HCT116 (cell line): ENCODE measurements at regions not wholly inside any gene's neighbourhood (a gene's known extent, or its start where the extent isn't known, plus 50 kb on each side); places are given as distances from the start of the nearest gene placed in this dataset.

ENCODE experiments used
- ATAC-seq: fragments of 200-7000 bp; cut with Tn5 transposase; 2 replicates; pipeline ENCODE4 v1.9.1; 2020; ENCODE audit warnings: mild to moderate bottlenecking, moderate library complexity
- BruUV-seq: library from RNA; stranded (reverse); fragments of 400-500 nt; replicated peaks from 2 replicates; lab custom pipeline; 2021; lab: Mats Ljungman, UMichigan
- CTCF ChIA-PET: fragments of 300-600 bp; sonication (Branson Sonifier 250); formaldehyde crosslinking; loops from one replicate; lab custom pipeline; 2021; ENCODE audit warnings: antibody characterized with exemption; lab: Charles Lee
- POLR2A ChIA-PET: fragments of 300-600, 350-600 bp; sonication (Branson Sonifier 250); formaldehyde crosslinking; loops from one replicate; lab custom pipeline; 2021; ENCODE audit warnings: antibody characterized with exemption; lab: Charles Lee
- RAD21 ChIA-PET, 2 experiments: fragments of 300-600 bp; sonication (Branson Sonifier 250); formaldehyde crosslinking; loops; one replicate each; lab custom pipeline; 2023; ENCODE audit warnings: low total read pairs in 2 of 2; ENCODE audit not compliant: uncharacterized antibody in 2 of 2, unreplicated experiment in 2 of 2, low non-redundant PET in 1 of 2; lab: Charles Lee
- DNase-seq: peaks from one replicate; pipeline ENCODE4 v3.0.0-alpha.2; 2010; ENCODE audit warnings: low read depth, low spot score
- H2AFZ ChIP-seq: fragments of 200-600 bp; shearing (Covaris generic), sonication (generic); 2 replicates; pipeline ENCODE4 v1.6.1; 2017; ENCODE audit warnings: low read depth, mixed run types, mixed read lengths, antibody characterized with exemption, low read length; ENCODE audit not compliant: poor library complexity, severe bottlenecking
- H3K27ac ChIP-seq: 2 replicates; pipeline ENCODE4 v1.5.1; 2012; ENCODE audit warnings: low read depth, low read length
- H3K27me3 ChIP-seq: fragments of 200-600 bp; sonication (generic); 2 replicates; pipeline ENCODE4 v1.6.1; 2016; ENCODE audit warnings: mixed run types, low read length, mixed read lengths; ENCODE audit not compliant: insufficient read depth
- H3K36me3 ChIP-seq, 2 experiments: fragments of 200-500 bp in 1 of 2; fragments of 200-600 bp in 1 of 2; sonication (Bioruptor generic) in 1 of 2; sonication (generic) in 1 of 2; 2 replicates each; pipeline versions ENCODE4 v1.5.1 to v1.6.1; 2014 to 2016; ENCODE audit warnings: low read length in 2 of 2, inconsistent platforms in 1 of 2, mixed read lengths in 1 of 2, mixed run types in 1 of 2; ENCODE audit not compliant: insufficient read depth in 2 of 2, control insufficient read depth in 1 of 2
- H3K4me1 ChIP-seq, 2 experiments: fragments of 200-600 bp in 1 of 2; sonication (generic) in 1 of 2; 2 replicates each; pipeline versions ENCODE4 v1.5.1 to v1.6.1; 2012 to 2017; ENCODE audit warnings: low read length in 2 of 2, inconsistent platforms in 1 of 2, mild to moderate bottlenecking in 1 of 2, mixed read lengths in 1 of 2, mixed run types in 1 of 2, moderate library complexity in 1 of 2; ENCODE audit not compliant: insufficient read depth in 2 of 2, control insufficient read depth in 1 of 2
- H3K4me2 ChIP-seq: fragments of 200-600 bp; sonication (generic); 2 replicates; pipeline ENCODE4 v1.6.1; 2017; ENCODE audit warnings: mixed run types, low read length, mixed read lengths
- H3K4me3 ChIP-seq, 2 experiments: fragments of 200-600 bp in 1 of 2; sonication (generic) in 1 of 2; replicated peaks in 1 of 2; 2 replicates each; pipeline ENCODE4 v1.5.1; 2011 to 2016; ENCODE audit warnings: low read length in 2 of 2, control low read depth in 1 of 2, low read depth in 1 of 2, mild to moderate bottlenecking in 1 of 2, mixed read lengths in 1 of 2, mixed run types in 1 of 2
- H3K79me2 ChIP-seq: fragments of 200-600 bp; sonication (generic); 2 replicates; pipeline ENCODE4 v1.6.1; 2017; ENCODE audit warnings: mild to moderate bottlenecking, mixed run types, low read length, moderate library complexity, mixed read lengths; ENCODE audit not compliant: insufficient read depth
- H3K9ac ChIP-seq: fragments of 200-600 bp; sonication (generic); 2 replicates; pipeline ENCODE4 v1.6.1; 2016; ENCODE audit warnings: low read length, mixed read lengths
- H3K9me2 ChIP-seq: fragments of 200-600 bp; sonication (generic), shearing (Covaris generic); 2 replicates; pipeline ENCODE4 v1.6.1; 2017; ENCODE audit warnings: mixed run types, mild to moderate bottlenecking, moderate library complexity; ENCODE audit not compliant: insufficient read depth
- H3K9me3 ChIP-seq, 2 experiments: fragments of 200-500 bp in 1 of 2; fragments of 200-600 bp in 1 of 2; sonication (Bioruptor generic) in 1 of 2; sonication (generic) in 1 of 2; 2 replicates each; pipeline ENCODE4 v1.6.1; 2014 to 2017; ENCODE audit warnings: low read length in 2 of 2, mixed read lengths in 2 of 2, inconsistent platforms in 1 of 2, low read depth in 1 of 2, mild to moderate bottlenecking in 1 of 2, mixed run types in 1 of 2, moderate library complexity in 1 of 2; ENCODE audit not compliant: control insufficient read depth in 1 of 2, insufficient read depth in 1 of 2
- H4K20me1 ChIP-seq: fragments of 200-600 bp; sonication (generic), shearing (Covaris generic); 2 replicates; pipeline ENCODE4 v1.6.1; 2017; ENCODE audit warnings: mixed run types, mild to moderate bottlenecking, moderate library complexity; ENCODE audit not compliant: insufficient read depth
- CBX3 ChIP-seq: IDR thresholded peaks from 2 replicates; pipeline ENCODE4 v1.6.1; 2012; ENCODE audit warnings: low read depth
- EZH2 ChIP-seq: fragments of 200-600 bp; sonication (generic); IDR thresholded peaks from 2 replicates; pipeline ENCODE4 v1.6.1; 2017; ENCODE audit warnings: antibody characterized with exemption, mixed run types
- EZH2phosphoT487 ChIP-seq: fragments of 200-600 bp; IDR thresholded peaks from 2 replicates; pipeline ENCODE4 v1.6.1; 2018; ENCODE audit warnings: antibody characterized with exemption, borderline replicate concordance
- FOSL1 ChIP-seq: IDR thresholded peaks from 2 replicates; pipeline ENCODE4 v1.6.1; 2012; ENCODE audit warnings: low read depth
- JUND ChIP-seq: IDR thresholded peaks from 2 replicates; pipeline ENCODE4 v1.6.1; 2012
- POLR2AphosphoS5 ChIP-seq: IDR thresholded peaks from 2 replicates; pipeline ENCODE4 v1.6.1; 2011; ENCODE audit warnings: mild to moderate bottlenecking, low read depth, low read length, moderate library complexity
- SIN3A ChIP-seq: IDR thresholded peaks from 2 replicates; pipeline ENCODE4 v1.6.1; 2012; ENCODE audit warnings: low read depth
- SRF ChIP-seq: IDR thresholded peaks from 2 replicates; pipeline ENCODE4 v1.6.1; 2012; ENCODE audit warnings: low read depth
- intact Hi-C: fragments of 100-400 bp; cut with micrococcal nuclease; formaldehyde crosslinking; loops from 2 replicates; pipeline ENCODE4 v1.10.0; 2022
- TF ChIP-seq, protein P1 (sequence below): IDR thresholded peaks from 2 replicates; pipeline ENCODE4 v1.6.1; 2012
- TF ChIP-seq, protein P2 (sequence below): IDR thresholded peaks from 2 replicates; pipeline ENCODE4 v1.6.1; 2011; ENCODE audit warnings: mild to moderate bottlenecking, low read length, moderate library complexity; ENCODE audit not compliant: insufficient replicate concordance; ENCODE audit errors: extremely low read depth

DNA sequence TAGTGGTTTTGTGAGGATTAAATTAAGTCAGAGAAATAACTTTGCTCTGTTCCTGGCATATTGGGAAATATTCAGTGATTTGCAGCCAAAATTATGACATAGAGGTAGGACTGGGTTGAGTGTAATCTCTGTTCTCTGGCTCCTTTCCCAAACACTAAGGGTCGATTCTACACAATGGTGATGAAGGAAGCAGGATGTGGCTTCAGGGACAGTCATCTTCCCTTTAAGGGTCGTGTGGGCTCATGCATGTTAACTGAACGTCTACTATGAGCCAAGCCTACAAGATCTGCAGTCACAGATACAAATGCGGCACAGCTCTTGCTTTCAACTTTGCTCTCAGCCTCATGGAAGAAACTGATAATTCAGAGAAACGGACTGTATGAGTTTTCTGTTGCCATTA, 381.6 kb downstream of the VRK1 start:
- Histone ChIP-seq H3K4me2 (no peak overlapping the region), H3K9me2 (no peaks in the 10 kb centered on the region), H3K4me3 (no peak overlapping the region), H3K79me2 (no peaks in the 10 kb centered on the region), H3K27ac (no peak overlapping the region), H2AFZ (no peak overlapping the region), H3K27me3 (no peaks in the 10 kb centered on the region), H3K36me3 (no peaks in the 10 kb centered on the region), H3K9ac (no peak overlapping the region), H4K20me1 (no peaks in the 10 kb centered on the region), H3K9me3 (no peaks in the 10 kb centered on the region), H3K4me1 (peaks cover 17 to 51% of the 10 kb centered on the region in 2 experiments)
- CTCF ChIA-PET, result no interaction called here
- ATAC-seq (no peak), DNase-seq (no peak)
- RAD21 ChIA-PET, result no interaction called here
- POLR2A ChIA-PET, result no interaction called here
- BruUV-seq, result no TSS peak
- intact Hi-C loops, result loop anchor here (1.0 kb wide), 1 partner anchor 594 kb away; no protein-coding TSS in a partner anchor
- TF ChIP-seq FOSL1 (no peak), SRF (no peak), JUND (no peak), POLR2AphosphoS5 (no peak), EZH2 (no peak), SIN3A (no peak), EZH2phosphoT487 (no peak), CBX3 (no peak)
- TF ChIP-seq, protein P1, sequence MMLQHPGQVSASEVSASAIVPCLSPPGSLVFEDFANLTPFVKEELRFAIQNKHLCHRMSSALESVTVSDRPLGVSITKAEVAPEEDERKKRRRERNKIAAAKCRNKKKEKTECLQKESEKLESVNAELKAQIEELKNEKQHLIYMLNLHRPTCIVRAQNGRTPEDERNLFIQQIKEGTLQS, result no peak
- TF ChIP-seq, protein P2, sequence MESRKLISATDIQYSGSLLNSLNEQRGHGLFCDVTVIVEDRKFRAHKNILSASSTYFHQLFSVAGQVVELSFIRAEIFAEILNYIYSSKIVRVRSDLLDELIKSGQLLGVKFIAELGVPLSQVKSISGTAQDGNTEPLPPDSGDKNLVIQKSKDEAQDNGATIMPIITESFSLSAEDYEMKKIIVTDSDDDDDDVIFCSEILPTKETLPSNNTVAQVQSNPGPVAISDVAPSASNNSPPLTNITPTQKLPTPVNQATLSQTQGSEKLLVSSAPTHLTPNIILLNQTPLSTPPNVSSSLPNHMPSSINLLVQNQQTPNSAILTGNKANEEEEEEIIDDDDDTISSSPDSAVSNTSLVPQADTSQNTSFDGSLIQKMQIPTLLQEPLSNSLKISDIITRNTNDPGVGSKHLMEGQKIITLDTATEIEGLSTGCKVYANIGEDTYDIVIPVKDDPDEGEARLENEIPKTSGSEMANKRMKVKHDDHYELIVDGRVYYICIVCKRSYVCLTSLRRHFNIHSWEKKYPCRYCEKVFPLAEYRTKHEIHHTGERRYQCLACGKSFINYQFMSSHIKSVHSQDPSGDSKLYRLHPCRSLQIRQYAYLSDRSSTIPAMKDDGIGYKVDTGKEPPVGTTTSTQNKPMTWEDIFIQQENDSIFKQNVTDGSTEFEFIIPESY, result no peak
